ENCODE measurements at regions not wholly inside any gene's neighbourhood (a gene's known extent, or its start where the extent isn't known, plus 50 kb on each side); places are given as distances from the start of the nearest gene placed in this dataset.

DNA sequence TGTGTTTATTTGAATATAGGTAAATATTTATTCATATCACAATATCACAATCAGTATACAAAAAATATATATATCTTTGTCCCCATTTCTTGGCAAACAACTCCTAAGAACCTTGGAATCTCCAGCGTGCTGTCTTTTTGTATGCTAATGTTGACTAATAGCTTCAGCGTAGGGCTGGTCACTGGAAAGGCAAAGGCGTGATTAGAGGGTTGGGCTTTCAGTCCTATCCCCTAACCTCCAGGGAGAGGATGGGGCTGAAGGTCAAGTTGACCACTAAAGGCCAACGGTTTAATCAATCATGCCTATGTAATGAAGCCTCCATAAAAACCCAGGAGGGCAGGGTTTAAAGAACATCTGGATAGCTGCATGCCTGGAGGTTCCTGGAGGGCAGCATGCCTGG, 79.6 kb upstream of the BNC2 start:
- Histone ChIP-seq H3K27ac (no peak overlapping the region), H3K36me3 (no peaks in the 10 kb centered on the region), H3K4me3 (no peak overlapping the region), H3K27me3 (no peaks in the 10 kb centered on the region), H3K4me1 (no peaks in the 10 kb centered on the region), H3K9me3 (no peaks in the 10 kb centered on the region)
- DNase-seq = no peak
- no peak for TF ChIP-seq CTCF (IDR thresholded peaks at IDR 0.05)
- TF ChIP-seq POLR2A (IDR thresholded peaks at IDR 0.05) = no peak
- intact Hi-C loops (cut with DNase I) = no loop called here
- ATAC-seq = no peak
- WGBS, 4 donors = 46 to 59% (median 54%) methylated on average over 4 of the region's 4 CpGs

- H3K27me3 ChIP-seq = no peaks in the 10 kb centered on the region
- ATAC-seq = no peak
- TF ChIP-seq CTCF (IDR thresholded peaks at IDR 0.05) (no peak), POLR2A (IDR thresholded peaks at IDR 0.05) (no peak)
- H3K36me3 ChIP-seq = no peaks in the 10 kb centered on the region
- WGBS, 4 donors = 82 to 94% (median 90%) methylated on average over 2 of the region's 2 CpGs
- no peak overlapping the region for H3K27ac ChIP-seq
- no peak for DNase-seq
- intact Hi-C loops (cut with DNase I) = no loop called here
- no peaks in the 10 kb centered on the region for H3K9me3 ChIP-seq
- H3K4me3 ChIP-seq = no peak overlapping the region
- no peaks in the 10 kb centered on the region for H3K4me1 ChIP-seq
Measured at GRCh38 chr9:16930578-16930977, 60.1 kb upstream of the BNC2 start.

DNA sequence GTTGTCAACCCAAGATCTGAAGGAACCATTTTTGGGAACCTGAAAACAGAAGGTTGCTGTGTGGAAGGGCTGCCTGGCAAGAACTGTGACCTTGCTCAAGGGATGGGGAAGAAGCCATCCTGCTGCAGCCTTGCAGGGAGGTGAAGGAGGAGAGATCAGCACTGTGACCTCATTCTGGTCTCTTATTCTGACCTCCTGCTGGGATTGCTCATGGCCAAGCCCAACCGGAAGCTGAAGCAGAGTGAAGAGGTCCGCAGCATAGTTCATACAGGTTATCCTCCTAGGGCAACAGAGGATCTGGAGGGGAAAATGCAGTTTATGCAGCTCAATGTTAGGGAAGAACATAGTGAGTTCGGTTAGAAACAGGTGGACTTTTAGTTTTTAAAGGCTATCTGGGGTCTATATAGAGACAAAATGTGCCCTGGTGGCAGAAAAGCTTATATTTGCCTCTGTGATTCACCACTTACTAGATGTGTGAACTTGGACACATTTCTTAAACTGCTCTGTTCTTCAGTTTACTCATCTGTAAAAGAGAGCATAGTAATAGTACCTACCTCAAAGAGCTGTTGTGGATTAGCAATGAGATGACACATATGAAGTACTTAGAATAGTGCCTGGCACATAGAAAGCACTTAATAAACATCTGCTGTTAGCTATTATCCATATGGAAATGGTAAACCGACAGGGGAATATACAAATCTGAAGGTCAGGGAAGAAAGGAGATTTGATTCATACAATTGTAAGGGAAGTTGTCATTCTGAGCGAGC, 57.9 kb upstream of the BNC2 start:
- DNase-seq = no peak
- Histone ChIP-seq H3K9me3 (peaks cover 0 to 5% (median 0%) of the 10 kb centered on the region in 12 donors), H3K27ac (no peak overlapping the region), H3K27me3 (no peaks in the 10 kb centered on the region), H3K36me3 (no peaks in the 10 kb centered on the region), H3K4me1 (no peaks in the 10 kb centered on the region), H3K4me3 (no peak overlapping the region)
- intact Hi-C loops (cut with DNase I) = no loop called here
- TF ChIP-seq CTCF (IDR thresholded peaks at IDR 0.05) = no peak
- no peak for TF ChIP-seq POLR2A (IDR thresholded peaks at IDR 0.05)
- WGBS, 4 donors = 69 to 75% (median 73%) methylated on average over 5 of the region's 5 CpGs
- ATAC-seq = no peak

DNA sequence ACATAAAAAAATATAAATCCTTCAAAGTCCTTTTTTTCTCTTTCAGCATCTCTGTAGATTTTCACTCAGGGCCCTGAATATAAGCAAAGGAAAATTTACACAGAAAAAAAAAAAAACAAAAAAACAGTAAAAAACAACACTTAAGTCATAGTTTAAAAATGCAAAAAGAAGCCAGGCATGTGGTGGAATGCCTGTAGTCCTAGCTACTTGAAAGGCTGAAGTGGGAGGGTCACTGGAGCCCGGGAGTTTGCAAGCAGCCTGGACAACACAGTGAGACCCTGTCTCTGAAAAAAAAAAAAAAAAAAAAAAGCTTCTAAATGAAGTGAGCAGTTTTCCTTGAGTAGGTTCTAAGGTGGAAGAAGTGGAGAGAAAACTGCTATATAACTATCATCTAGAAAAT, 55.0 kb upstream of the BNC2 start:
- H3K4me1 ChIP-seq = no peaks in the 10 kb centered on the region
- DNase-seq (no peak), ATAC-seq (no peak)
- H3K4me3 ChIP-seq = no peak overlapping the region
- peaks cover 0 to 5% (median 0%) of the 10 kb centered on the region in 12 donors for H3K9me3 ChIP-seq
- 72 to 83% (median 82%) methylated on average over 1 of the region's 1 CpG for WGBS, 4 donors
- H3K27ac ChIP-seq = no peak overlapping the region
- no peaks in the 10 kb centered on the region for H3K27me3 ChIP-seq
- TF ChIP-seq CTCF (IDR thresholded peaks at IDR 0.05) (no peak), POLR2A (IDR thresholded peaks at IDR 0.05) (no peak)
- H3K36me3 ChIP-seq = no peaks in the 10 kb centered on the region
- intact Hi-C loops (cut with DNase I) = no loop called here

Data from heart left ventricle (tissue), 16 donors.